ENCODE measurements at regions not wholly inside any gene's neighbourhood (a gene's known extent, or its start where the extent isn't known, plus 50 kb on each side); places are given as distances from the start of the nearest gene placed in this dataset.
A peak's percentile ranks its signal among the peaks of the same experiment; 100 is the strongest.

DNA sequence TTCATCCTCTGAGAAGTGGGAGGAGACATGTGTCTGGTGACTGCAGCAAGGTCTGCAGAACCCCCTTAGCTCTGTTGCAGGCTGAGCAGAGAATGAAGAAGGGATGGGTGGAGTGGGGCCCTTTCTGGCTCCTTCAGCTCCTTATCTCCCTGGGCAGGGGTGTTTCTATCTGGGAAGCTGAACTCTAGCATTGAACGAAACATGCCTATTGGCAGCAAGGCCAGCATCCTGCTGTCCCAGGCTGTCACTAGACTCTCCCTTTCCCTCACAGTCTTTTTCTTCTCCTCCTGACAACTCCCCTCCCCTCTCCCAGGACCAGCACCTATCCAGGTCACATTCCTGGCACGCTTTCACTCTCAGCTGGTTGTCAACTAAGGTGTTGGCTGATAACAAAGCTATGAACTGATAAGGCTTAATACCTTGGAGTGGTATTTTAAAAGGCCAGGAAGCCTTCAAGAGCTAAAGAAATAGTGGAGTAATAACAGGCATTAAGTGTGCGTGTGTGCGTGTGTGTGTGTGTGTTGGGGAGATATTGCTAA, 128.8 kb upstream of the FZD8 start:
- TF ChIP-seq NFE2L2 (IDR thresholded peaks at IDR 0.05; ENCODE audit: low read depth, low read length) (no peak), MXI1 (IDR thresholded peaks at IDR 0.05; ENCODE audit: borderline replicate concordance, low read depth, low read length) (no peak), FOS (IDR thresholded peaks at IDR 0.05; ENCODE audit: low read depth, low read length) (no peak), RFX5 (IDR thresholded peaks at IDR 0.05; ENCODE audit: low read depth, low read length) (no peak), RAD21 (IDR thresholded peaks at IDR 0.05; ENCODE audit: low read length) (no peak), CEBPB (IDR thresholded peaks at IDR 0.05; ENCODE audit: low read depth, low read length) (no peak), BHLHE40 (IDR thresholded peaks at IDR 0.05; ENCODE audit: low read depth, low read length) (no peak), MAZ (IDR thresholded peaks at IDR 0.05; ENCODE audit: borderline replicate concordance, low read depth, low read length) (no peak), CHD1 (IDR thresholded peaks at IDR 0.05; ENCODE audit: low read depth, low read length) (no peak), POLR2A (IDR thresholded peaks at IDR 0.05; ENCODE audit: low read depth, low read length) (no peak), MAFK (IDR thresholded peaks at IDR 0.05; ENCODE audit: low read depth, low read length) (no peak), RCOR1 (IDR thresholded peaks at IDR 0.05; ENCODE audit: insufficient replicate concordance, low read length) (no peak), SMC3 (IDR thresholded peaks at IDR 0.05; ENCODE audit: low read depth, low read length) (no peak)
- TF ChIP-seq, protein P1, sequence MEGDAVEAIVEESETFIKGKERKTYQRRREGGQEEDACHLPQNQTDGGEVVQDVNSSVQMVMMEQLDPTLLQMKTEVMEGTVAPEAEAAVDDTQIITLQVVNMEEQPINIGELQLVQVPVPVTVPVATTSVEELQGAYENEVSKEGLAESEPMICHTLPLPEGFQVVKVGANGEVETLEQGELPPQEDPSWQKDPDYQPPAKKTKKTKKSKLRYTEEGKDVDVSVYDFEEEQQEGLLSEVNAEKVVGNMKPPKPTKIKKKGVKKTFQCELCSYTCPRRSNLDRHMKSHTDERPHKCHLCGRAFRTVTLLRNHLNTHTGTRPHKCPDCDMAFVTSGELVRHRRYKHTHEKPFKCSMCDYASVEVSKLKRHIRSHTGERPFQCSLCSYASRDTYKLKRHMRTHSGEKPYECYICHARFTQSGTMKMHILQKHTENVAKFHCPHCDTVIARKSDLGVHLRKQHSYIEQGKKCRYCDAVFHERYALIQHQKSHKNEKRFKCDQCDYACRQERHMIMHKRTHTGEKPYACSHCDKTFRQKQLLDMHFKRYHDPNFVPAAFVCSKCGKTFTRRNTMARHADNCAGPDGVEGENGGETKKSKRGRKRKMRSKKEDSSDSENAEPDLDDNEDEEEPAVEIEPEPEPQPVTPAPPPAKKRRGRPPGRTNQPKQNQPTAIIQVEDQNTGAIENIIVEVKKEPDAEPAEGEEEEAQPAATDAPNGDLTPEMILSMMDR (conservative IDR thresholded peaks at IDR 0.05; ENCODE audit: low read depth, low read length): no peak
- TF ChIP-seq, protein P2, sequence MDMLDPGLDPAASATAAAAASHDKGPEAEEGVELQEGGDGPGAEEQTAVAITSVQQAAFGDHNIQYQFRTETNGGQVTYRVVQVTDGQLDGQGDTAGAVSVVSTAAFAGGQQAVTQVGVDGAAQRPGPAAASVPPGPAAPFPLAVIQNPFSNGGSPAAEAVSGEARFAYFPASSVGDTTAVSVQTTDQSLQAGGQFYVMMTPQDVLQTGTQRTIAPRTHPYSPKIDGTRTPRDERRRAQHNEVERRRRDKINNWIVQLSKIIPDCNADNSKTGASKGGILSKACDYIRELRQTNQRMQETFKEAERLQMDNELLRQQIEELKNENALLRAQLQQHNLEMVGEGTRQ (IDR thresholded peaks at IDR 0.05; ENCODE audit: low read depth, low read length): no peak
- TF ChIP-seq, protein P3, sequence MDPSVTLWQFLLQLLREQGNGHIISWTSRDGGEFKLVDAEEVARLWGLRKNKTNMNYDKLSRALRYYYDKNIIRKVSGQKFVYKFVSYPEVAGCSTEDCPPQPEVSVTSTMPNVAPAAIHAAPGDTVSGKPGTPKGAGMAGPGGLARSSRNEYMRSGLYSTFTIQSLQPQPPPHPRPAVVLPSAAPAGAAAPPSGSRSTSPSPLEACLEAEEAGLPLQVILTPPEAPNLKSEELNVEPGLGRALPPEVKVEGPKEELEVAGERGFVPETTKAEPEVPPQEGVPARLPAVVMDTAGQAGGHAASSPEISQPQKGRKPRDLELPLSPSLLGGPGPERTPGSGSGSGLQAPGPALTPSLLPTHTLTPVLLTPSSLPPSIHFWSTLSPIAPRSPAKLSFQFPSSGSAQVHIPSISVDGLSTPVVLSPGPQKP (IDR thresholded peaks at IDR 0.05; ENCODE audit: borderline replicate concordance, low read depth, low read length): no peak
- H4K5ac ChIP-seq (ENCODE audit: low read depth, low read length): no peak overlapping the region
- H4K20me1 ChIP-seq (ENCODE audit: insufficient read depth, low read length): no peaks in the 10 kb centered on the region
- no peak overlapping the region for H2AFZ ChIP-seq (replicated peaks; ENCODE audit: low read length, poor library complexity)
- H3K18ac ChIP-seq (ENCODE audit: low read depth, low read length): no peak overlapping the region
- ATAC-seq (ENCODE audit: low read depth) (no peak), DNase-seq (no peak)
- H3K36me3 ChIP-seq (ENCODE audit: control insufficient read depth, insufficient read depth, low read length): no peaks in the 10 kb centered on the region
- H3K23ac ChIP-seq (ENCODE audit: low read depth, low read length): no peak overlapping the region
- no peak overlapping the region for H3K9ac ChIP-seq (ENCODE audit: low read depth, low read length)
- peak overlapping the region; percentile 39 for H2AK9ac ChIP-seq (replicated peaks; ENCODE audit: low read depth, low read length, poor library complexity)
- no peaks in the 10 kb centered on the region for H3K9me1 ChIP-seq (ENCODE audit: insufficient read depth, low read length)
- no peak overlapping the region for H2BK20ac ChIP-seq (ENCODE audit: low read depth, low read length)
- POLR2A ChIA-PET (ENCODE audit: unreplicated experiment): no interaction called here
- H3K4me3 ChIP-seq (ENCODE audit: insufficient read depth, low read depth, low read length): no peak overlapping the region
- H3K14ac ChIP-seq (replicated peaks; ENCODE audit: low read depth, low read length): no peak overlapping the region
- WGBS, 2 experiments (ENCODE audit: extremely low coverage in 2 of 2, insufficient read length in 1 of 2): no CpG with 5 or more reads among the region's 4 CpGs
- no peak overlapping the region for H4K91ac ChIP-seq (ENCODE audit: insufficient read depth, low read depth, low read length)
- no peaks in the 10 kb centered on the region for H3K9me3 ChIP-seq (ENCODE audit: control insufficient read depth, insufficient read depth, low read length)
- in situ Hi-C loops (cut with MboI; ENCODE audit: low sequenced_read_pairs): no loop called here
- no peak overlapping the region for H2BK15ac ChIP-seq (ENCODE audit: low read depth, low read length)
- intact Hi-C loops (cut with micrococcal nuclease): no loop called here
- no peak overlapping the region for H3K4me2 ChIP-seq (ENCODE audit: low read depth, low read length)
- H4K8ac ChIP-seq (ENCODE audit: low read depth in 2 of 2, low read length in 2 of 2): no peak overlapping the region
- H3K27me3 ChIP-seq (ENCODE audit: control insufficient read depth, insufficient read depth, low read length): no peaks in the 10 kb centered on the region; the same call in 1 of the 2 replicates
- no peak overlapping the region for H2BK120ac ChIP-seq (ENCODE audit: low read depth, low read length)
- no TSS peak for BruUV-seq (replicated peaks)
- H3K79me1 ChIP-seq (ENCODE audit: low read depth in 1 of 2, low read length in 2 of 2): no peaks in the 10 kb centered on the region
- no peak overlapping the region for H3K4ac ChIP-seq (ENCODE audit: low read depth, low read length)
- H2AK5ac ChIP-seq (ENCODE audit: low read depth, low read length): no peak overlapping the region
- no peak overlapping the region for H3K27ac ChIP-seq (ENCODE audit: insufficient read depth, low read length)
- no peak overlapping the region for H3K56ac ChIP-seq (ENCODE audit: extremely low read depth, insufficient read depth, low read length)
- no peak overlapping the region for H2BK5ac ChIP-seq (ENCODE audit: low read depth, low read length, poor library complexity, severe bottlenecking)
- no peaks in the 10 kb centered on the region for H3K4me1 ChIP-seq (ENCODE audit: control insufficient read depth, insufficient read depth, low read length)
- CTCF ChIA-PET: interaction anchor here (1.0 kb wide), 1 partner anchor 28 kb away, joined by 3 read pairs; no protein-coding TSS in a partner anchor
- dilution Hi-C loops (cut with HindIII; ENCODE audit: low sequenced_read_pairs, unreplicated experiment): no loop called here

Measured in IMR-90 (cell line).